ENCODE measurements at regions not wholly inside any gene's neighbourhood (a gene's known extent, or its start where the extent isn't known, plus 50 kb on each side); places are given as distances from the start of the nearest gene placed in this dataset.
"Not testable (repeated sequence)": the region's sequence is repeated elsewhere in the genome, so short reads cannot be mapped to it uniquely, and the experiment has no call there.

- H3K9me3 Mint-ChIP-seq: peaks cover 0 to 3% of the 10 kb centered on the region in 2 donors
- DNase-seq: no peak
- ATAC-seq (replicated peaks): no peak
- no peak overlapping the region for H3K4me3 Mint-ChIP-seq
- H3K27me3 Mint-ChIP-seq: peaks cover 44 to 47% of the 10 kb centered on the region in 2 donors
- H3K36me3 Mint-ChIP-seq: peaks cover 0 to 2% of the 10 kb centered on the region in 2 donors
- no peaks in the 10 kb centered on the region for H3K4me1 Mint-ChIP-seq
- H3K27ac Mint-ChIP-seq: no peak overlapping the region
Observed at GRCh38 chr3:170801597-170801996, 68.4 kb downstream of the RPL22L1 start.

GRCh38 chr3:170800275-170800674, 69.7 kb downstream of the RPL22L1 start:
- not testable (repeated sequence) for H3K4me1 Mint-ChIP-seq; H3K4me3 Mint-ChIP-seq; H3K36me3 Mint-ChIP-seq; H3K27ac Mint-ChIP-seq; ATAC-seq (replicated peaks); H3K9me3 Mint-ChIP-seq; DNase-seq
- H3K27me3 Mint-ChIP-seq: peaks cover 43 to 46% of the 10 kb centered on the region in 2 donors

GRCh38 chr3:170799009-170799408, 71.0 kb downstream of the RPL22L1 start:
- no peak overlapping the region for H3K4me3 Mint-ChIP-seq

GRCh38 chr3:170797685-170798084, 72.3 kb downstream of the RPL22L1 start:
- no peaks in the 10 kb centered on the region for H3K9me3 Mint-ChIP-seq
- peaks cover 0 to 2% of the 10 kb centered on the region in 2 donors for H3K36me3 Mint-ChIP-seq
- no peak overlapping the region for H3K27ac Mint-ChIP-seq
- DNase-seq (no peak), ATAC-seq (replicated peaks) (no peak)
- no peaks in the 10 kb centered on the region for H3K4me1 Mint-ChIP-seq
- no peak overlapping the region for H3K4me3 Mint-ChIP-seq
- H3K27me3 Mint-ChIP-seq: peaks cover 26 to 32% of the 10 kb centered on the region in 2 donors

More at GRCh38 chr3:170799009-170799408, 71.0 kb downstream of the RPL22L1 start:
- no peaks in the 10 kb centered on the region for H3K9me3 Mint-ChIP-seq
- ATAC-seq (replicated peaks): no peak
- H3K4me1 Mint-ChIP-seq: no peaks in the 10 kb centered on the region
- DNase-seq: no peak
- peaks cover 0 to 2% of the 10 kb centered on the region in 2 donors for H3K36me3 Mint-ChIP-seq
- no peak overlapping the region for H3K27ac Mint-ChIP-seq
- peaks cover 34 to 42% of the 10 kb centered on the region in 2 donors for H3K27me3 Mint-ChIP-seq

GRCh38 chr3:170792471-170792870, 77.5 kb downstream of the RPL22L1 start:
- H3K9me3 Mint-ChIP-seq: peaks cover 0 to 5% of the 10 kb centered on the region in 2 donors
- no peak for ATAC-seq (replicated peaks)
- H3K27ac Mint-ChIP-seq: no peak overlapping the region
- H3K4me3 Mint-ChIP-seq: no peak overlapping the region
- no peak for DNase-seq
- no peaks in the 10 kb centered on the region for H3K4me1 Mint-ChIP-seq
- no peaks in the 10 kb centered on the region for H3K36me3 Mint-ChIP-seq
- H3K27me3 Mint-ChIP-seq: peaks cover 12 to 25% of the 10 kb centered on the region in 2 donors

- ATAC-seq (replicated peaks): no peak
Observed at GRCh38 chr3:170790647-170791046, 79.3 kb downstream of the RPL22L1 start.

GRCh38 chr3:170787464-170787863, 82.5 kb downstream of the RPL22L1 start:
- DNase-seq: no peak
- no peaks in the 10 kb centered on the region for H3K4me1 Mint-ChIP-seq
- H3K27me3 Mint-ChIP-seq: peaks cover 29 to 56% of the 10 kb centered on the region in 2 donors
- H3K4me3 Mint-ChIP-seq: no peak overlapping the region
- H3K27ac Mint-ChIP-seq: no peak overlapping the region
- peaks cover 0 to 5% of the 10 kb centered on the region in 2 donors for H3K9me3 Mint-ChIP-seq
- no peaks in the 10 kb centered on the region for H3K36me3 Mint-ChIP-seq
- ATAC-seq (replicated peaks): no peak

More at GRCh38 chr3:170790647-170791046, 79.3 kb downstream of the RPL22L1 start:
- Mint-ChIP-seq H3K9me3 (peaks cover 0 to 5% of the 10 kb centered on the region in 2 donors), H3K4me3 (no peak overlapping the region), H3K27ac (no peak overlapping the region), H3K4me1 (no peaks in the 10 kb centered on the region), H3K36me3 (no peaks in the 10 kb centered on the region), H3K27me3 (peaks cover 17 to 36% of the 10 kb centered on the region in 2 donors)
- DNase-seq: no peak

- Mint-ChIP-seq H3K27ac (no peak overlapping the region), H3K9me3 (peaks cover 0 to 4% of the 10 kb centered on the region in 2 donors), H3K4me3 (no peak overlapping the region), H3K36me3 (no peaks in the 10 kb centered on the region), H3K4me1 (no peaks in the 10 kb centered on the region), H3K27me3 (peaks cover 34 to 58% of the 10 kb centered on the region in 2 donors)
- ATAC-seq (replicated peaks) (no peak), DNase-seq (no peak)
Observed at GRCh38 chr3:170785454-170785853, 84.5 kb downstream of the RPL22L1 start.

- Mint-ChIP-seq H3K27me3 (peaks cover 34 to 58% of the 10 kb centered on the region in 2 donors), H3K27ac (no peak overlapping the region), H3K36me3 (no peaks in the 10 kb centered on the region), H3K9me3 (peaks cover 0 to 4% of the 10 kb centered on the region in 2 donors), H3K4me3 (no peak overlapping the region), H3K4me1 (no peaks in the 10 kb centered on the region)
- ATAC-seq (replicated peaks): no peak
- no peak for DNase-seq
Observed at GRCh38 chr3:170784406-170784805, 85.6 kb downstream of the RPL22L1 start.

GRCh38 chr3:170780955-170781354, 89.0 kb downstream of the RPL22L1 start:
- Mint-ChIP-seq H3K4me1 (no peaks in the 10 kb centered on the region), H3K36me3 (no peaks in the 10 kb centered on the region), H3K4me3 (no peak overlapping the region), H3K27ac (no peak overlapping the region), H3K27me3 (peaks cover 36 to 58% of the 10 kb centered on the region in 2 donors), H3K9me3 (peaks cover 1 to 4% of the 10 kb centered on the region in 2 donors)
- DNase-seq (no peak), ATAC-seq (replicated peaks) (no peak)

GRCh38 chr3:170780471-170780870, 89.5 kb downstream of the RPL22L1 start:
- DNase-seq: no peak
- Mint-ChIP-seq H3K4me3 (no peak overlapping the region), H3K36me3 (no peaks in the 10 kb centered on the region), H3K4me1 (no peaks in the 10 kb centered on the region), H3K9me3 (peaks cover 1 to 4% of the 10 kb centered on the region in 2 donors), H3K27ac (no peak overlapping the region), H3K27me3 (peaks cover 33 to 53% of the 10 kb centered on the region in 2 donors)
- no peak for ATAC-seq (replicated peaks)

GRCh38 chr3:170778240-170779217, 91.5 kb downstream of the RPL22L1 start:
- DNase-seq (no peak), ATAC-seq (replicated peaks) (no peak)
- Mint-ChIP-seq H3K4me1 (no peaks in the 10 kb centered on the region), H3K27ac (no peak overlapping the region), H3K36me3 (no peaks in the 10 kb centered on the region), H3K9me3 (peaks cover 1 to 4% of the 10 kb centered on the region in 2 donors), H3K27me3 (peaks cover 25 to 41% of the 10 kb centered on the region in 2 donors), H3K4me3 (no peak overlapping the region)

- no peak overlapping the region for H3K4me3 Mint-ChIP-seq
- H3K36me3 Mint-ChIP-seq: no peaks in the 10 kb centered on the region
- no peak for ATAC-seq (replicated peaks)
- H3K27me3 Mint-ChIP-seq: peaks cover 19 to 31% of the 10 kb centered on the region in 2 donors
- no peak overlapping the region for H3K27ac Mint-ChIP-seq
- no peak for DNase-seq
- no peaks in the 10 kb centered on the region for H3K4me1 Mint-ChIP-seq
- peaks cover 1 to 4% of the 10 kb centered on the region in 2 donors for H3K9me3 Mint-ChIP-seq
Observed at GRCh38 chr3:170777564-170777926, 92.5 kb downstream of the RPL22L1 start.

- no peak overlapping the region for H3K4me3 Mint-ChIP-seq
- H3K27me3 Mint-ChIP-seq: peaks cover 18 to 26% of the 10 kb centered on the region in 2 donors
- no peak overlapping the region for H3K27ac Mint-ChIP-seq
- no peak for DNase-seq
- ATAC-seq (replicated peaks): no peak
- peaks cover 1 to 4% of the 10 kb centered on the region in 2 donors for H3K9me3 Mint-ChIP-seq
- H3K4me1 Mint-ChIP-seq: no peaks in the 10 kb centered on the region
- no peaks in the 10 kb centered on the region for H3K36me3 Mint-ChIP-seq
Observed at GRCh38 chr3:170776887-170777563, 93.0 kb downstream of the RPL22L1 start.
